ENCODE measurements at regions not wholly inside any gene's neighbourhood (a gene's known extent, or its start where the extent isn't known, plus 50 kb on each side); places are given as distances from the start of the nearest gene placed in this dataset.

DNA sequence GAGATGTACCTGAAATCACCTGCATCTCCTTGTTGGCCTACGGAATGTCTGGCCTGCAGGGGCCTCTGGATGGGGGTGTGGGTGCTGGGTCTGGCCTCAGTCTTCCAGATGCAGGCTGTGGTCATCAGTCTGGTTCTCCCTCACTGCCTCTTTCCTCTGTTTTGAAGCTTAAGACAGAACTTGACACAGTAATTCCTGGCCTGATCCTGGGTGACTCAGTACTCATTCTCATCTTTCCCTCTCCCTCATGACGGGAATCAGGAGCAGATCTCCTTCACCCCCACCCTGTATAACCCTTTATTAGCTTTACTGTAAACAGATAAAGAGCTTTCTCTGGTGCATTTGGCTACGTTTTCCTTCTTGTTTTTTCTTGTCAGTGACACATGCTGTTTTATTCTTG lies 89.3 kb upstream of the ADAMTS16 start:
- H3K4me1 Mint-ChIP-seq (ENCODE audit: low read depth): no peaks in the 10 kb centered on the region
- no peak overlapping the region for H3K4me3 Mint-ChIP-seq
- intact Hi-C loops (cut with micrococcal nuclease): no loop called here
- H3K9me3 Mint-ChIP-seq: peaks cover 15% of the 10 kb centered on the region
- no peak overlapping the region for H3K27ac Mint-ChIP-seq
- no peaks in the 10 kb centered on the region for H3K27me3 Mint-ChIP-seq
- H3K36me3 Mint-ChIP-seq (ENCODE audit: low read depth): no peaks in the 10 kb centered on the region

DNA sequence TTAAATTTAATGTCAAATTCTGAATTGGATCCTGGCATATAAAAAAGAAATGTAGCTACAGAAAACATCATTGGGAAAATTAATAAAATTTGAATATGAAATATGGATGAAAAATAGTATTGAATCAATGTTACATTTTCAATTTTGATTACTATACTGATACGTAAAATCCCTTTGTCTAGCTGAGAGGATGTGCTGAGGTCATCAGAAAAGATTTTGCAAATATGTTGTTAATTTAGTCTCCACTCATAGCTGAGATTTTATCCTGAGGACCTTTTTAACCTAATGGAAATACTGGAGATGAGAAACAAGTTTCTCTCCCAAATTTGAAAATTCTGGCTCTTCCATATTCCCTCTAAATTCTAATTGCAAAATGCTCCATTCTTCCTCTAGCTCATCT lies 84.4 kb upstream of the ADAMTS16 start:
- Mint-ChIP-seq H3K4me1 (ENCODE audit: low read depth) (no peaks in the 10 kb centered on the region), H3K9me3 (peaks cover 7% of the 10 kb centered on the region), H3K27ac (no peak overlapping the region), H3K4me3 (no peak overlapping the region), H3K36me3 (ENCODE audit: low read depth) (no peaks in the 10 kb centered on the region), H3K27me3 (no peaks in the 10 kb centered on the region)
- intact Hi-C loops (cut with micrococcal nuclease): no loop called here

DNA sequence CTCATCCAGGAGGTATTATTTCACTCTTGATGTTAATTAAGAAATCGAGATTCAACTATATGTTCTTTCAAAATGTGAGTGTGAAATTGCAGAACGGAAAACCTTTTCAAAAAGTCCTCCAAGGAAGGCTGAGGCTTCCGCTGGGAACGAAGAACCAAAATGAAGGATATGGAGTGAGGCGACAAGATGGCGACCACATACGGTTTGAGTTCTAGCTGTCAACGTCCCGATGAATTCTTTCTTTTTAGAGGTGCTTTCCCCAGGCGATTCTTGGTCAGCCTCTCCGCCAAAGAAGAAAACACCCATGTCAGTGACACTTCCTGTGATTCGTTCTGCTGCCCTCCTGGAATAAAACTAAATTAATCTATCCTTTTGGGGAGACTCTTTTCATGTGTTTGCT lies 78.3 kb upstream of the ADAMTS16 start:
- no peaks in the 10 kb centered on the region for H3K4me1 Mint-ChIP-seq (ENCODE audit: low read depth)
- no peak overlapping the region for H3K4me3 Mint-ChIP-seq
- intact Hi-C loops (cut with micrococcal nuclease): no loop called here

GRCh38 chr5:5062525-5063302 lies 77.4 kb upstream of the ADAMTS16 start:
- Mint-ChIP-seq H3K27ac (no peak overlapping the region), H3K9me3 (peaks cover 12% of the 10 kb centered on the region), H3K4me1 (ENCODE audit: low read depth) (no peaks in the 10 kb centered on the region), H3K27me3 (no peaks in the 10 kb centered on the region), H3K4me3 (no peak overlapping the region), H3K36me3 (ENCODE audit: low read depth) (no peaks in the 10 kb centered on the region)
- intact Hi-C loops (cut with micrococcal nuclease): no loop called here

More for the DNA sequence above, 78.3 kb upstream of the ADAMTS16 start:
- no peaks in the 10 kb centered on the region for H3K27me3 Mint-ChIP-seq
- H3K27ac Mint-ChIP-seq: no peak overlapping the region
- H3K36me3 Mint-ChIP-seq (ENCODE audit: low read depth): no peaks in the 10 kb centered on the region
- peaks cover 12% of the 10 kb centered on the region for H3K9me3 Mint-ChIP-seq

DNA sequence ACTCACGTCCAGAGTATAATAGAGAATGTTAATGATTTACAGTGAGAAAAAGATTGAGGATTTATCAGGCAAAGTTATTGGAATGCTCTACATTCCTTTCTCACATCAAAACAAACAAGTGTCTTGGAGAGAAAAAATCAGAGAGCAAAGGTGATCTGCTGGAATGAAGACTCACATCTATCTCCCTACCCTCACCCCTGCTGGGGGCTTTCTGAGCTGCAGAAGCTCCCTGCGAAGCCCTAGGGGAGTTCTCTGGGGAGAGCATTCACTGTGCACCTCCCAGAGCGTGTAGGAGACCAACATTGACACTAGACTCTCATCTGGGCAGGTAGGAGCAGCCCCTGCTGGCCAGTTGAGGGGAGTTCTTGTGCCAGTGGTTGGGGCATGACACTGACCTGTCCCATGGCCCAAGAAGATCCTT lies 76.6 kb upstream of the ADAMTS16 start:
- Mint-ChIP-seq H3K36me3 (ENCODE audit: low read depth) (no peaks in the 10 kb centered on the region), H3K4me1 (ENCODE audit: low read depth) (no peaks in the 10 kb centered on the region), H3K27me3 (no peaks in the 10 kb centered on the region), H3K27ac (no peak overlapping the region), H3K4me3 (no peak overlapping the region), H3K9me3 (peaks cover 12% of the 10 kb centered on the region)
- intact Hi-C loops (cut with micrococcal nuclease): no loop called here

DNA sequence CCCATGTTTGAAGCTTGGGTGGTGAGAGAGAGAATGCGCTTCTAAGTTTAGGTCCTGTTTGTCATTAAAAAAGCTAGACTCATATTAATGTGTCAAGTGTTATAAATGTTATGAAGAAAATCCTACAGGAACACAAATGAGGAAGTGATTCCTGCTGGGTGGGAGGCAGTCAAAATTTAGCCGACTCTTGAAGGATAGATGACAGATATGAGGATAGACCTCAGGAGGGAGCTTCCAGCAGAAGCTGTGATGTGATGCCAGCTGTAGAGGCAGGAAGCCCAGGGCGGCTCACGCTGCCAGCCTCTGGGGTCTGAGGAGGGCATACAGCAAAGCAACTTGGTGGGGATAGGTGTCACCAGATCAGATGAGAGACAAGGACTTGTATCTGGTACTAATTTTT lies 74.7 kb upstream of the ADAMTS16 start:
- no peaks in the 10 kb centered on the region for H3K36me3 Mint-ChIP-seq (ENCODE audit: low read depth)
- intact Hi-C loops (cut with micrococcal nuclease): no loop called here

DNA sequence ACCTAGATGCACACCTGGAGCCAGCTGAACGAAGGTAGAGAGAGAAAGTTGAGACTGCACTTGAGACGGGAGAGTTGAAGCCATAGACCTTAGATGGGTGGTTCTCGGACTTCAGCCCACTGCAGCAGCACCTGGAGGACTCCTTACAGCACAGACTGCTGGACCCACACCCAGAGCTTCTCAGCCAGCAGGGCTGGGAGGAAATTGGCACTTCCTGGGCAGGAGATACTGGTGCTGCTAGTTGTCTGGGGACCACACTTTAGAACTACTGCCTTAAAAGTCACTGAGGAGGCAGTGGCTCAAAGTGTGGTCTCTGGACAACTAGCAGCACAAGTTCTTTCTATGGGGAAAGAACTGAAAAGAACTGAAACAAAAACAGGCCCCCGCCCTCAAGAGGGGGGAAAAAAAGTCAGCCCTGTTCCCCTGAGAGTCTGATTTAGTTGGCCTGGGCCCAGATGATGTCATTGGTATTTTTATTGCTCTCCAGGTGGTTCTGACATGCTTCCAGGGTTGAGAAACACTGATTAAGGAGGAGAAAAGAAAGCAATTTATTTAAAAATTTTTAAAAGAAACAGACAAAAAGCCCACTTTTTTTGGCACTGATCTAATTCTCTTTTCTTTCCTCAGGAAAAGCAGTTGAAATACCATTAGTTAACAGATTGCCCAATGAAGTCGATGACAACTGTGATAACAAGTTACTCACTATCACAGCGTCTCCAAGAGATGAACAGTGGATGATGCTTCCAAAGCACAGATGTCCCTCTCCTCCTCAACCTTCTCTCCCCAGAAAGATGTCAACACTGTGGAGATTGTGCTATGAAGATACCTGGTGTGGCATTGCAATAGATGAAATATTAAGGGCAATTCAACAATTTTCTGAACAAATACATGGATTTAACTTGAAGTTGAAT lies 73.6 kb upstream of the ADAMTS16 start:
- peaks cover 29% of the 10 kb centered on the region for H3K9me3 Mint-ChIP-seq

More for the DNA sequence above, 74.7 kb upstream of the ADAMTS16 start:
- Mint-ChIP-seq H3K27ac (no peak overlapping the region), H3K9me3 (peaks cover 19% of the 10 kb centered on the region), H3K27me3 (no peaks in the 10 kb centered on the region), H3K4me3 (no peak overlapping the region), H3K4me1 (ENCODE audit: low read depth) (no peaks in the 10 kb centered on the region)

GRCh38 chr5:5069851-5070250 lies 70.3 kb upstream of the ADAMTS16 start:
- no peaks in the 10 kb centered on the region for H3K27me3 Mint-ChIP-seq
- H3K36me3 Mint-ChIP-seq (ENCODE audit: low read depth): no peaks in the 10 kb centered on the region
- H3K4me1 Mint-ChIP-seq (ENCODE audit: low read depth): no peaks in the 10 kb centered on the region
- no peak overlapping the region for H3K27ac Mint-ChIP-seq
- H3K4me3 Mint-ChIP-seq: no peak overlapping the region
- intact Hi-C loops (cut with micrococcal nuclease): no loop called here
- peaks cover 34% of the 10 kb centered on the region for H3K9me3 Mint-ChIP-seq

More for the DNA sequence above, 73.6 kb upstream of the ADAMTS16 start:
- Mint-ChIP-seq H3K27ac (no peak overlapping the region), H3K4me1 (ENCODE audit: low read depth) (no peaks in the 10 kb centered on the region), H3K36me3 (ENCODE audit: low read depth) (no peaks in the 10 kb centered on the region), H3K27me3 (no peaks in the 10 kb centered on the region), H3K4me3 (no peak overlapping the region)
- intact Hi-C loops (cut with micrococcal nuclease): no loop called here

GRCh38 chr5:5071554-5071953 lies 68.6 kb upstream of the ADAMTS16 start:
- Mint-ChIP-seq H3K27me3 (no peaks in the 10 kb centered on the region), H3K9me3 (peaks cover 34% of the 10 kb centered on the region), H3K36me3 (ENCODE audit: low read depth) (no peaks in the 10 kb centered on the region), H3K27ac (no peak overlapping the region), H3K4me1 (ENCODE audit: low read depth) (no peaks in the 10 kb centered on the region), H3K4me3 (no peak overlapping the region)
- intact Hi-C loops (cut with micrococcal nuclease): no loop called here

DNA sequence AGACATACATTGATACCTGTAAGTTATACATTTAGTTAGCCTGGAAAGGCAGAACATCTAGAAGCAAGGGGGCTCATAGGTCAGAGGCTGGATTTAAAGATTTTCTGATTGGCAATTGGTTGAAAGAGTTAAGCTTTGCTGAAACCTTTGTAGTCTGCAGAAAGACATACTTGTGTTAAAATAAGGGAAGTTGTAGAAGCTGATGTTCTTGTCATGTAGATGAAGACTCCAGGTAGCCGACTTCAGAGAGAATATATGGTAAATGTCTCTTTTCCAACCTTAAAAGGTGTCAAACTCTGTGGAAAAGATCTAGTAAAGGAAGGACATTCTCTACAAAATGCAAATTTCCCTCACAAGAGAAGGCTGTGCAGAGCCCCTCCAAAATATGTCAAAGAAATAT lies 62.9 kb upstream of the ADAMTS16 start:
- H3K36me3 Mint-ChIP-seq (ENCODE audit: low read depth): no peaks in the 10 kb centered on the region
- H3K4me1 Mint-ChIP-seq (ENCODE audit: low read depth): no peaks in the 10 kb centered on the region
- peaks cover 11% of the 10 kb centered on the region for H3K9me3 Mint-ChIP-seq
- no peaks in the 10 kb centered on the region for H3K27me3 Mint-ChIP-seq
- H3K27ac Mint-ChIP-seq: no peak overlapping the region
- no peak overlapping the region for H3K4me3 Mint-ChIP-seq
- intact Hi-C loops (cut with micrococcal nuclease): no loop called here

DNA sequence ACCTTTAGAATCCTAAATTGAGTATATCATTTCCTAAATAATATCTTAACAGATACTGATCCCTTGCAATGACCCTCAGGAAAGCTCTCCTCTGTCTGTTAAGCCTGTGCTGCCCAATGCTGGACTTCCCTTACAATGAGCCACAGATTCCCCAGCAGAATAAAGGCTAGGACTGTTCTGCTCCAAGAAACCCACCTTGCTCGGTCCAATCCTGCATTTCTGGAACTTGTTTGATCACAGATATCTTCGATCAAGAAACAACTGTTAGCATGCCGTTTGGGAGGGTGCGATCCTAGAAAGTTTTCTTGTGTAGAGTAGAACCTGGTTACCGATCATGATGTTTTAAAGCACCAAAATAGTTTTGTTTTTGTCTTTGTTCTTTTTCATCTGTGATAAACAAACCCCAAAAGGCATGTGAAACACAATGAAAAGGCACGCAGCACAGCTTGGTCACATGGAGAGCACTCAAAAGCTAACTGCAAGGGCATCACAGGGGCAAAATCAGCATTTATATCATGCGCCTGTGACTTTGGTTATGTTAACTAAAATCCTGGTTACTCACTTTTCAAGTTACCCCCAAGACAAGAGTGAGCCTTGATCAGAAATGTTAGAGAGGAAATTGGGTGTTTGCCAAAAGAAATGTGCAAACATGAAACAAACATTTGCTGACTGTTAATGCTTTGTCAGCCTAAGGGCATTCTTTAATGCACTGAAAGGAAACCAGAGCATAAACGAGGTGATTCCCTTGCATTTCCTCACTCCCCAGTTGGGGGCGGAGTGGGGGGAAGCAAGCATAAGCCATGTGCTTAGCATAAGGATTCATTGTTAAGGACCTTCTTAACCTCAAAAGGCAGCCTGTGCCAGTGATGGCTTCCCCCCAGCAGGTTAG lies 61.9 kb upstream of the ADAMTS16 start:
- H3K27me3 Mint-ChIP-seq: no peaks in the 10 kb centered on the region
- H3K27ac Mint-ChIP-seq: no peak overlapping the region
- peaks cover under 1% of the 10 kb centered on the region for H3K9me3 Mint-ChIP-seq
- intact Hi-C loops (cut with micrococcal nuclease): no loop called here
- no peaks in the 10 kb centered on the region for H3K4me1 Mint-ChIP-seq (ENCODE audit: low read depth)
- H3K36me3 Mint-ChIP-seq (ENCODE audit: low read depth): no peaks in the 10 kb centered on the region
- no peak overlapping the region for H3K4me3 Mint-ChIP-seq

GRCh38 chr5:5079876-5080275 lies 60.3 kb upstream of the ADAMTS16 start:
- intact Hi-C loops (cut with micrococcal nuclease): no loop called here
- Mint-ChIP-seq H3K4me3 (no peak overlapping the region), H3K36me3 (ENCODE audit: low read depth) (no peaks in the 10 kb centered on the region), H3K27ac (no peak overlapping the region), H3K9me3 (no peaks in the 10 kb centered on the region), H3K4me1 (ENCODE audit: low read depth) (no peaks in the 10 kb centered on the region), H3K27me3 (no peaks in the 10 kb centered on the region)

- no peaks in the 10 kb centered on the region for H3K36me3 Mint-ChIP-seq (ENCODE audit: low read depth)
- H3K4me1 Mint-ChIP-seq (ENCODE audit: low read depth): no peaks in the 10 kb centered on the region
- no peaks in the 10 kb centered on the region for H3K27me3 Mint-ChIP-seq
- intact Hi-C loops (cut with micrococcal nuclease): no loop called here
- H3K9me3 Mint-ChIP-seq: no peaks in the 10 kb centered on the region
- no peak overlapping the region for H3K27ac Mint-ChIP-seq
- no peak overlapping the region for H3K4me3 Mint-ChIP-seq
Observed at GRCh38 chr5:5080790-5081189, 59.3 kb upstream of the ADAMTS16 start.
